CD4-positive, alpha-beta T cell (primary cell): ENCODE measurements at regions not wholly inside any gene's neighbourhood (a gene's known extent, or its start where the extent isn't known, plus 50 kb on each side); places are given as distances from the start of the nearest gene placed in this dataset.

Experiments used
- ATAC-seq: fragments of 200-7000 bp; cut with Tn5 transposase; one replicate; pipeline ENCODE4 v1.10.0; 2022; ENCODE audit warnings: mild to moderate bottlenecking; ENCODE audit not compliant: poor library complexity
- CTCF ChIA-PET: fragments of 350-600 bp; sonication (Branson Sonifier 250); formaldehyde crosslinking; loops from one replicate; lab custom pipeline; 2021; ENCODE audit warnings: antibody characterized with exemption, inconsistent platforms; lab: Charles Lee
- POLR2A ChIA-PET: fragments of 350-600 bp; sonication (Branson Sonifier 250); formaldehyde crosslinking; loops from one replicate; lab custom pipeline; 2021; ENCODE audit warnings: antibody characterized with exemption, inconsistent platforms; lab: Charles Lee
- DNase-seq, 14 experiments: peaks; one replicate each; pipeline ENCODE4 v3.0.0-alpha.2; 2013 to 2020; ENCODE audit warnings: mixed read lengths in 2 of 14
- H3K27ac ChIP-seq, 2 donors: one replicate each; pipeline versions ENCODE4 v1.5.1 to v1.7.0; 2013; ENCODE audit warnings: low read length in 2 of 2, low read depth in 1 of 2, mild to moderate bottlenecking in 1 of 2
- H3K27me3 ChIP-seq, 2 experiments: 1 replicate in 1 of 2; 2 replicates in 1 of 2; pipeline versions ENCODE4 v1.6.1 to v1.7.0; 2013; ENCODE audit warnings: low read length in 2 of 2, control low read depth in 1 of 2, mild to moderate bottlenecking in 1 of 2, moderate library complexity in 1 of 2; ENCODE audit not compliant: insufficient read depth in 2 of 2, control insufficient read depth in 1 of 2
- H3K36me3 ChIP-seq: one replicate; pipeline ENCODE4 v1.6.1; 2013; ENCODE audit warnings: low read length, control low read depth; ENCODE audit not compliant: insufficient read depth
- H3K4me1 ChIP-seq: one replicate; pipeline ENCODE4 v1.6.1; 2013; ENCODE audit warnings: low read length, control low read depth; ENCODE audit not compliant: insufficient read depth
- H3K4me3 ChIP-seq: one replicate; pipeline ENCODE4 v1.5.1; 2013; ENCODE audit warnings: mild to moderate bottlenecking, low read length, moderate library complexity
- H3K9me3 ChIP-seq, 2 experiments: 1 replicate in 1 of 2; 2 replicates in 1 of 2; pipeline versions ENCODE4 v1.6.1 to v1.7.0; 2013; ENCODE audit warnings: low read length in 2 of 2, mild to moderate bottlenecking in 2 of 2, control low read depth in 1 of 2, moderate library complexity in 1 of 2; ENCODE audit not compliant: control insufficient read depth in 1 of 2, insufficient read depth in 1 of 2
- H3K27ac Mint-ChIP-seq: one replicate; pipeline ENCODE4 v1.8.0; 2020; ENCODE audit warnings: mixed read lengths
- H3K27me3 Mint-ChIP-seq: one replicate; pipeline ENCODE4 v1.8.0; 2021; ENCODE audit warnings: mixed read lengths
- H3K36me3 Mint-ChIP-seq: one replicate; pipeline ENCODE4 v1.8.0; 2021; ENCODE audit warnings: low read depth, mixed read lengths
- H3K4me1 Mint-ChIP-seq: one replicate; pipeline ENCODE4 v1.8.0; 2021; ENCODE audit warnings: low read depth, mixed read lengths
- H3K4me3 Mint-ChIP-seq: one replicate; pipeline ENCODE4 v1.8.0; 2020; ENCODE audit warnings: mild to moderate bottlenecking, mixed read lengths
- H3K9me3 Mint-ChIP-seq: one replicate; pipeline ENCODE4 v1.8.0; 2020; ENCODE audit warnings: mixed read lengths
- intact Hi-C, 2 experiments: fragments of 100-400 bp; cut with DNase I in 1 of 2; cut with micrococcal nuclease in 1 of 2; formaldehyde crosslinking; loops; one replicate each; pipeline versions ENCODE4 v1.15.1 to v1.9.0; 2023 to 2025; cut with DNase I, micrococcal nuclease
- TF ChIP-seq, protein P1 (sequence below): fragments of 200-600 bp; IDR thresholded peaks from one replicate; pipeline ENCODE4 v1.8.0; 2022; ENCODE audit warnings: antibody characterized with exemption, mild to moderate bottlenecking

DNA sequence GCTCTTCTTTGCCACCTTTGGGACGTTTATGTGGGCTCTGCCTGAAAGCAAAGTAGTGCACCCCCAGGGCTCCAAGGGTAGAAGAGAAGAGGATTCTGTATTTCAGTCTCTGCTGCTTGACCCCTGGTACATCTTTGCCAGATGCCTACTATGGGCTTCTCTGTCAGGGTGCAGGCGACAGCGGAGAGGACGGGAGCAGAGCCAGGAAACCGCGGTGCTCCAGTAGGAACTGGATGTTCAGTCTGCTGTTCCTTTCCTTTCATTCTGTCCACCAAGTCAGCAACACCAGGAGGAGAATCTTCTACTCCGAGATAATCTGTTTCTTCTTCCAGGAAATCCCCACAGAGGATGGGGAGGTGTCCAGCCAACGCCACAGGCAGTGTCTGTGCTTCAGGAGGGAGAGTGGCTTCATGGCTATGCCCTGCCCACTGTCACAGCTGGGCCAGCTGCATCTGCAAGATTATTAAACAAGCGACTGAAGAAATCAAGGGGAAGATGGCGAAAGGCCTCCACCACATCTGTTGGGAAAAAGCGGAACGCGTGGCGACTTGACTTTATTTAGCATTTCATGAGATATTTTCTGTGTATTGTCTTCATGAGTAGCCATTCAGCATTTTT lies 398.3 kb downstream of the IRX1 start:
- H3K27me3 ChIP-seq = no peaks in the 10 kb centered on the region
- TF ChIP-seq, protein P1, sequence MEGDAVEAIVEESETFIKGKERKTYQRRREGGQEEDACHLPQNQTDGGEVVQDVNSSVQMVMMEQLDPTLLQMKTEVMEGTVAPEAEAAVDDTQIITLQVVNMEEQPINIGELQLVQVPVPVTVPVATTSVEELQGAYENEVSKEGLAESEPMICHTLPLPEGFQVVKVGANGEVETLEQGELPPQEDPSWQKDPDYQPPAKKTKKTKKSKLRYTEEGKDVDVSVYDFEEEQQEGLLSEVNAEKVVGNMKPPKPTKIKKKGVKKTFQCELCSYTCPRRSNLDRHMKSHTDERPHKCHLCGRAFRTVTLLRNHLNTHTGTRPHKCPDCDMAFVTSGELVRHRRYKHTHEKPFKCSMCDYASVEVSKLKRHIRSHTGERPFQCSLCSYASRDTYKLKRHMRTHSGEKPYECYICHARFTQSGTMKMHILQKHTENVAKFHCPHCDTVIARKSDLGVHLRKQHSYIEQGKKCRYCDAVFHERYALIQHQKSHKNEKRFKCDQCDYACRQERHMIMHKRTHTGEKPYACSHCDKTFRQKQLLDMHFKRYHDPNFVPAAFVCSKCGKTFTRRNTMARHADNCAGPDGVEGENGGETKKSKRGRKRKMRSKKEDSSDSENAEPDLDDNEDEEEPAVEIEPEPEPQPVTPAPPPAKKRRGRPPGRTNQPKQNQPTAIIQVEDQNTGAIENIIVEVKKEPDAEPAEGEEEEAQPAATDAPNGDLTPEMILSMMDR = no peak
- H3K4me3 ChIP-seq = no peak overlapping the region
- no peak for DNase-seq
- H3K27ac ChIP-seq = no peak overlapping the region
- peaks cover 4% of the 10 kb centered on the region for H3K9me3 Mint-ChIP-seq
- ChIA-PET POLR2A (no interaction called here), CTCF (no interaction called here)
- H3K27ac Mint-ChIP-seq = no peak overlapping the region
- no peaks in the 10 kb centered on the region for H3K36me3 ChIP-seq
- no peaks in the 10 kb centered on the region for H3K4me1 Mint-ChIP-seq
- no peaks in the 10 kb centered on the region for H3K4me1 ChIP-seq
- H3K27me3 Mint-ChIP-seq = no peaks in the 10 kb centered on the region
- peaks cover 0 to 28% of the 10 kb centered on the region in 2 experiments for H3K9me3 ChIP-seq
- H3K36me3 Mint-ChIP-seq = no peaks in the 10 kb centered on the region
- intact Hi-C loops = no loop called here
- H3K4me3 Mint-ChIP-seq = no peak overlapping the region
- ATAC-seq = no peak

DNA sequence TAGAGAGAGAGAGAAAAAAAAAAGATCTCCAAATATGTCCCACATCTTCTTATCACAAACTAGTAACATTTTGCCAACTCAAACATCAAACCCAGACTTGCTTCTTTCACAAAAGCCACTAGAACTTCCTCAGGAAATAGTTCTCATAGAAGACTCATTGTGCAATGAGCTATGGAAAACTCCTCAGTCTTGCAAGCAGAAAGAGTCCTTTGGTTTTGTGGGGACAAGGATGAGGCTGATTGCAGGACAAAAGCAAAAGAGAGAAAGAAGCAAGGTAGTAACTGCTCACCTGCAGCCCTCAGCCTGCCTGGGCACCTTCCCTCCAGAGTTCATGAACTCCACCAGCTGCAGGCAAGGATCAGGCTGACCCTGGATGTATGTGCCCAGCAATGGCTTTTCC lies 399.0 kb downstream of the IRX1 start:
- H3K4me3 ChIP-seq = no peak overlapping the region
- TF ChIP-seq, protein P1 = no peak
- H3K4me1 ChIP-seq = no peaks in the 10 kb centered on the region
- no peaks in the 10 kb centered on the region for H3K36me3 Mint-ChIP-seq
- CTCF ChIA-PET = no interaction called here
- H3K27me3 Mint-ChIP-seq = no peaks in the 10 kb centered on the region
- H3K36me3 ChIP-seq = no peaks in the 10 kb centered on the region
- POLR2A ChIA-PET = no interaction called here
- intact Hi-C loops = no loop called here
- no peak overlapping the region for H3K27ac ChIP-seq
- no peak overlapping the region for H3K4me3 Mint-ChIP-seq
- H3K9me3 Mint-ChIP-seq = peaks cover 4% of the 10 kb centered on the region
- H3K27ac Mint-ChIP-seq = no peak overlapping the region
- H3K27me3 ChIP-seq = no peaks in the 10 kb centered on the region
- H3K4me1 Mint-ChIP-seq = no peaks in the 10 kb centered on the region
- ATAC-seq (no peak), DNase-seq (no peak)
- H3K9me3 ChIP-seq = peaks cover 0 to 30% of the 10 kb centered on the region in 2 experiments

- Mint-ChIP-seq H3K9me3 (peaks cover 4% of the 10 kb centered on the region), H3K4me1 (no peaks in the 10 kb centered on the region), H3K27me3 (no peaks in the 10 kb centered on the region), H3K4me3 (no peak overlapping the region), H3K36me3 (no peaks in the 10 kb centered on the region), H3K27ac (no peak overlapping the region)
- no peak for ATAC-seq
- Histone ChIP-seq H3K4me1 (no peaks in the 10 kb centered on the region), H3K27ac (no peak overlapping the region), H3K4me3 (no peak overlapping the region), H3K36me3 (no peaks in the 10 kb centered on the region), H3K9me3 (peaks cover 0 to 37% of the 10 kb centered on the region in 2 experiments), H3K27me3 (no peaks in the 10 kb centered on the region)
- TF ChIP-seq, protein P1 = no peak
- no peak for DNase-seq
- POLR2A ChIA-PET = no interaction called here
- intact Hi-C loops = no loop called here
- CTCF ChIA-PET = no interaction called here
Observed at GRCh38 chr5:3995954-3996619, 400.5 kb downstream of the IRX1 start.
